ENCODE measurements at regions not wholly inside any gene's neighbourhood (a gene's known extent, or its start where the extent isn't known, plus 50 kb on each side); places are given as distances from the start of the nearest gene placed in this dataset.

GRCh38 chr15:39315206-39315850, 265.6 kb upstream of the THBS1 start:
- Mint-ChIP-seq H3K4me1 (ENCODE audit: low read depth) (peaks cover 3% of the 10 kb centered on the region), H3K4me3 (ENCODE audit: low read depth) (no peak overlapping the region), H3K36me3 (ENCODE audit: insufficient read depth) (peaks cover 1% of the 10 kb centered on the region), H3K27me3 (no peaks in the 10 kb centered on the region), H3K27ac (no peak overlapping the region), H3K9me3 (ENCODE audit: low read depth) (peaks cover 4% of the 10 kb centered on the region)
- DNase-seq (ENCODE audit: low spot score, unreplicated experiment), result no peak
- TF ChIP-seq, protein P1, sequence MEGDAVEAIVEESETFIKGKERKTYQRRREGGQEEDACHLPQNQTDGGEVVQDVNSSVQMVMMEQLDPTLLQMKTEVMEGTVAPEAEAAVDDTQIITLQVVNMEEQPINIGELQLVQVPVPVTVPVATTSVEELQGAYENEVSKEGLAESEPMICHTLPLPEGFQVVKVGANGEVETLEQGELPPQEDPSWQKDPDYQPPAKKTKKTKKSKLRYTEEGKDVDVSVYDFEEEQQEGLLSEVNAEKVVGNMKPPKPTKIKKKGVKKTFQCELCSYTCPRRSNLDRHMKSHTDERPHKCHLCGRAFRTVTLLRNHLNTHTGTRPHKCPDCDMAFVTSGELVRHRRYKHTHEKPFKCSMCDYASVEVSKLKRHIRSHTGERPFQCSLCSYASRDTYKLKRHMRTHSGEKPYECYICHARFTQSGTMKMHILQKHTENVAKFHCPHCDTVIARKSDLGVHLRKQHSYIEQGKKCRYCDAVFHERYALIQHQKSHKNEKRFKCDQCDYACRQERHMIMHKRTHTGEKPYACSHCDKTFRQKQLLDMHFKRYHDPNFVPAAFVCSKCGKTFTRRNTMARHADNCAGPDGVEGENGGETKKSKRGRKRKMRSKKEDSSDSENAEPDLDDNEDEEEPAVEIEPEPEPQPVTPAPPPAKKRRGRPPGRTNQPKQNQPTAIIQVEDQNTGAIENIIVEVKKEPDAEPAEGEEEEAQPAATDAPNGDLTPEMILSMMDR (IDR thresholded peaks at IDR 0.05; ENCODE audit: unreplicated experiment), result no peak

DNA sequence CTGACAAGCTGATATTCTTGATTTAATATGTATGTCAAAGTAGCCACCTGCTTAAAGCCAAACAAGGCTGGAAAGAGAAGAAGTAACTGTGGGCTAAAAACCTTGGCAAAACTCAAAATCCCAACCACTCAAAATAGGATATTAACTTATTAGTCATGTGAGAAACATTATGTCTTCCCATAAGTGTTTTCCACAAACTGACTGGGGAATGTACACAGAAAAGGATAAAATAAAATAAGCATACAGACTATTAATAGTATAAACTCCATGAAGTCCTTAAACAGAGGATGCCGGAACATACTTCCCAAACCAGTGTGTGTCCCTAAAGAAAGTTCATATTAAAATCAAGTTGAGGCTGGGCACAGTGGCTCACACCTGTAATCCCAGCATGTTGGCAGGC, 263.7 kb upstream of the THBS1 start:
- no peak overlapping the region for H3K27ac Mint-ChIP-seq
- TF ChIP-seq, protein P1 (IDR thresholded peaks at IDR 0.05; ENCODE audit: unreplicated experiment), result no peak
- peaks cover 3% of the 10 kb centered on the region for H3K4me1 Mint-ChIP-seq (ENCODE audit: low read depth)
- no peak for DNase-seq (ENCODE audit: low spot score, unreplicated experiment)
- no peak overlapping the region for H3K4me3 Mint-ChIP-seq (ENCODE audit: low read depth)
- H3K27me3 Mint-ChIP-seq, result no peaks in the 10 kb centered on the region
- H3K9me3 Mint-ChIP-seq (ENCODE audit: low read depth), result peaks cover 11% of the 10 kb centered on the region
- H3K36me3 Mint-ChIP-seq (ENCODE audit: insufficient read depth), result peaks cover 7% of the 10 kb centered on the region

- Mint-ChIP-seq H3K27me3 (no peaks in the 10 kb centered on the region), H3K4me3 (ENCODE audit: low read depth) (no peak overlapping the region), H3K27ac (no peak overlapping the region), H3K9me3 (ENCODE audit: low read depth) (peaks cover 11% of the 10 kb centered on the region), H3K36me3 (ENCODE audit: insufficient read depth) (peaks cover 7% of the 10 kb centered on the region), H3K4me1 (ENCODE audit: low read depth) (peaks cover 3% of the 10 kb centered on the region)
- DNase-seq (ENCODE audit: low spot score, unreplicated experiment), result no peak
- TF ChIP-seq, protein P1 (IDR thresholded peaks at IDR 0.05; ENCODE audit: unreplicated experiment), result no peak
These were observed 262.6 kb upstream of the THBS1 start for GRCh38 chr15:39318231-39318630.

- peaks cover 7% of the 10 kb centered on the region for H3K36me3 Mint-ChIP-seq (ENCODE audit: insufficient read depth)
- no peak for DNase-seq (ENCODE audit: low spot score, unreplicated experiment)
- H3K27me3 Mint-ChIP-seq, result no peaks in the 10 kb centered on the region
- H3K27ac Mint-ChIP-seq, result no peak overlapping the region
- peaks cover 4% of the 10 kb centered on the region for H3K4me1 Mint-ChIP-seq (ENCODE audit: low read depth)
- TF ChIP-seq, protein P1 (IDR thresholded peaks at IDR 0.05; ENCODE audit: unreplicated experiment), result no peak
- no peak overlapping the region for H3K4me3 Mint-ChIP-seq (ENCODE audit: low read depth)
- peaks cover 11% of the 10 kb centered on the region for H3K9me3 Mint-ChIP-seq (ENCODE audit: low read depth)
These were observed 260.5 kb upstream of the THBS1 start for GRCh38 chr15:39320355-39320754.

- Mint-ChIP-seq H3K36me3 (ENCODE audit: insufficient read depth) (peaks cover 7% of the 10 kb centered on the region), H3K27ac (no peak overlapping the region), H3K4me3 (ENCODE audit: low read depth) (no peak overlapping the region), H3K4me1 (ENCODE audit: low read depth) (peaks cover 6% of the 10 kb centered on the region), H3K27me3 (no peaks in the 10 kb centered on the region), H3K9me3 (ENCODE audit: low read depth) (peaks cover 11% of the 10 kb centered on the region)
- DNase-seq (ENCODE audit: low spot score, unreplicated experiment), result no peak
- TF ChIP-seq, protein P1 (IDR thresholded peaks at IDR 0.05; ENCODE audit: unreplicated experiment), result no peak
These were observed 260.0 kb upstream of the THBS1 start for GRCh38 chr15:39320886-39321285.

Data from progenitor cell of endocrine pancreas (in vitro differentiated cells).